ENCODE measurements at regions not wholly inside any gene's neighbourhood (a gene's known extent, or its start where the extent isn't known, plus 50 kb on each side); places are given as distances from the start of the nearest gene placed in this dataset.
A peak's percentile ranks its signal among the peaks of the same experiment; 100 is the strongest.

- Histone ChIP-seq H3K27ac (ENCODE audit: low read length) (no peak overlapping the region), H3K4me1 (ENCODE audit: insufficient read depth, low read length) (no peaks in the 10 kb centered on the region), H3K9ac (ENCODE audit: low read depth, low read length) (no peak overlapping the region), H3K36me3 (ENCODE audit: insufficient read depth, low read depth, low read length) (no peaks in the 10 kb centered on the region), H3K9me3 (ENCODE audit: insufficient read depth, low read depth, low read length) (no peaks in the 10 kb centered on the region), H3K4me3 (ENCODE audit: low read length) (no peak overlapping the region), H3K27me3 (ENCODE audit: insufficient read depth, low read length) (peaks cover 25% of the 10 kb centered on the region)
These were observed 231.0 kb upstream of the IGF1R start for GRCh38 chr15:98417346-98417745.

DNA sequence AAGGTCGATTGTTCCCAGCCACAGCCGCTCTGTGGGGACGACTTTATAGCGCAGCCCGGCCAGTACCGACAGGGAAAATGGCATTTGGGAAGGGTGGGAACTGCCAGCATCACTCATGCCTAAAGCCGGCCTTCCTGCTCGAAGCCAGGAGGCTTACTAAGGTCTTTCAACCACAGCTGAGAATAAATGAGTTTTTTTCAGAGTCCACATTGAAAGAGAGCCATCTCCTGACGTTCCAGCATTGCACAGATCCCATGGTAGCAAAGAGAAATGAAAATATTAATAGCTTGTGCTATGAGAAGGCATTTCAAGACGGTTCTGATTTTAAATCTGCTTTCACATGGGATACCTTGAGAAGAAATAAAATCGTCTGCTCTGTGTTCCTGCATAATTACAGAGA, 230.2 kb upstream of the IGF1R start:
- Histone ChIP-seq H3K27me3 (ENCODE audit: insufficient read depth, low read length) (peaks cover 33% of the 10 kb centered on the region), H3K36me3 (ENCODE audit: insufficient read depth, low read depth, low read length) (no peaks in the 10 kb centered on the region), H3K4me1 (ENCODE audit: insufficient read depth, low read length) (no peaks in the 10 kb centered on the region), H3K9ac (ENCODE audit: low read depth, low read length) (no peak overlapping the region), H3K27ac (ENCODE audit: low read length) (no peak overlapping the region), H3K9me3 (ENCODE audit: insufficient read depth, low read depth, low read length) (no peaks in the 10 kb centered on the region), H3K4me3 (ENCODE audit: low read length) (no peak overlapping the region)

GRCh38 chr15:98419173-98419780, 229.1 kb upstream of the IGF1R start:
- Histone ChIP-seq H3K4me1 (ENCODE audit: insufficient read depth, low read length) (no peaks in the 10 kb centered on the region), H3K9me3 (ENCODE audit: insufficient read depth, low read depth, low read length) (no peaks in the 10 kb centered on the region), H3K27ac (ENCODE audit: low read length) (no peak overlapping the region), H3K27me3 (ENCODE audit: insufficient read depth, low read length) (peaks cover 44% of the 10 kb centered on the region), H3K4me3 (ENCODE audit: low read length) (no peak overlapping the region), H3K9ac (ENCODE audit: low read depth, low read length) (no peak overlapping the region), H3K36me3 (ENCODE audit: insufficient read depth, low read depth, low read length) (no peaks in the 10 kb centered on the region)

GRCh38 chr15:98420837-98421236, 227.5 kb upstream of the IGF1R start:
- Histone ChIP-seq H3K4me1 (ENCODE audit: insufficient read depth, low read length) (no peaks in the 10 kb centered on the region), H3K9me3 (ENCODE audit: insufficient read depth, low read depth, low read length) (no peaks in the 10 kb centered on the region), H3K4me3 (ENCODE audit: low read length) (no peak overlapping the region), H3K9ac (ENCODE audit: low read depth, low read length) (no peak overlapping the region), H3K27ac (ENCODE audit: low read length) (no peak overlapping the region), H3K27me3 (ENCODE audit: insufficient read depth, low read length) (peaks cover 56% of the 10 kb centered on the region), H3K36me3 (ENCODE audit: insufficient read depth, low read depth, low read length) (no peaks in the 10 kb centered on the region)

- Histone ChIP-seq H3K4me1 (ENCODE audit: insufficient read depth, low read length) (no peaks in the 10 kb centered on the region), H3K27ac (ENCODE audit: low read length) (no peak overlapping the region), H3K9ac (ENCODE audit: low read depth, low read length) (no peak overlapping the region), H3K4me3 (ENCODE audit: low read length) (peak overlapping the region; percentile 67), H3K9me3 (ENCODE audit: insufficient read depth, low read depth, low read length) (no peaks in the 10 kb centered on the region), H3K27me3 (ENCODE audit: insufficient read depth, low read length) (peaks cover 64% of the 10 kb centered on the region), H3K36me3 (ENCODE audit: insufficient read depth, low read depth, low read length) (no peaks in the 10 kb centered on the region)
These were observed 226.8 kb upstream of the IGF1R start for GRCh38 chr15:98421419-98422129.

GRCh38 chr15:98422130-98422478, 226.2 kb upstream of the IGF1R start:
- Histone ChIP-seq H3K27ac (ENCODE audit: low read length) (no peak overlapping the region), H3K4me3 (ENCODE audit: low read length) (peak overlapping the region; percentile 67), H3K27me3 (ENCODE audit: insufficient read depth, low read length) (peaks cover 69% of the 10 kb centered on the region), H3K36me3 (ENCODE audit: insufficient read depth, low read depth, low read length) (no peaks in the 10 kb centered on the region), H3K4me1 (ENCODE audit: insufficient read depth, low read length) (no peaks in the 10 kb centered on the region), H3K9me3 (ENCODE audit: insufficient read depth, low read depth, low read length) (no peaks in the 10 kb centered on the region), H3K9ac (ENCODE audit: low read depth, low read length) (no peak overlapping the region)

GRCh38 chr15:98425173-98425572, 223.2 kb upstream of the IGF1R start:
- H3K9me3 ChIP-seq (ENCODE audit: insufficient read depth, low read depth, low read length) = peaks cover 6% of the 10 kb centered on the region; the same call in 1 of the 2 replicates
- no peak overlapping the region for H3K27ac ChIP-seq (ENCODE audit: low read length)
- H3K27me3 ChIP-seq (ENCODE audit: insufficient read depth, low read length) = peaks cover 95% of the 10 kb centered on the region
- H3K4me3 ChIP-seq (ENCODE audit: low read length) = no peak overlapping the region
- no peaks in the 10 kb centered on the region for H3K36me3 ChIP-seq (ENCODE audit: insufficient read depth, low read depth, low read length)
- H3K9ac ChIP-seq (ENCODE audit: low read depth, low read length) = no peak overlapping the region
- H3K4me1 ChIP-seq (ENCODE audit: insufficient read depth, low read length) = no peaks in the 10 kb centered on the region

DNA sequence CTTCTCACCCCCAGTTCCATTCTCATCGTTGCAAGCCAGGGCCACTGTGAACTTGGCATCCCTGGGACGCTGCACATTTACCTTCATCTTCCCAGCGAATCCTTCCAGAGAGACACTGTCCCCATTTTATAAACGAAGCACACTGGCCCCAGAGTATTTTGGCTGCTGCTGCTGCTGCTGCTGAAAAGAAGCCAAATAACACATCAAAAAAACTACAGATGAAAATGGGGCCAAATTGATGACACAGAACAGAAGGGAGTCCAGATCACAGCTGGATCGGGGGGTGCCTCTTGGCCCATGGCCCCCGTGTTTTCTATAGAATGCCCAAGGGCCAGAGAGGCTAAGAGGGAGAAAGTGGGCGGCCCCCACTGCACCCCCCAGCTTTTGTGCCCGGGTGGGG, 221.0 kb upstream of the IGF1R start:
- Histone ChIP-seq H3K27ac (ENCODE audit: low read length) (no peak overlapping the region), H3K27me3 (ENCODE audit: insufficient read depth, low read length) (peaks cover 80% of the 10 kb centered on the region), H3K4me1 (ENCODE audit: insufficient read depth, low read length) (no peaks in the 10 kb centered on the region), H3K9me3 (ENCODE audit: insufficient read depth, low read depth, low read length) (peaks cover 6% of the 10 kb centered on the region; the same call in 1 of the 2 replicates), H3K36me3 (ENCODE audit: insufficient read depth, low read depth, low read length) (no peaks in the 10 kb centered on the region), H3K4me3 (ENCODE audit: low read length) (no peak overlapping the region), H3K9ac (ENCODE audit: low read depth, low read length) (no peak overlapping the region)

DNA sequence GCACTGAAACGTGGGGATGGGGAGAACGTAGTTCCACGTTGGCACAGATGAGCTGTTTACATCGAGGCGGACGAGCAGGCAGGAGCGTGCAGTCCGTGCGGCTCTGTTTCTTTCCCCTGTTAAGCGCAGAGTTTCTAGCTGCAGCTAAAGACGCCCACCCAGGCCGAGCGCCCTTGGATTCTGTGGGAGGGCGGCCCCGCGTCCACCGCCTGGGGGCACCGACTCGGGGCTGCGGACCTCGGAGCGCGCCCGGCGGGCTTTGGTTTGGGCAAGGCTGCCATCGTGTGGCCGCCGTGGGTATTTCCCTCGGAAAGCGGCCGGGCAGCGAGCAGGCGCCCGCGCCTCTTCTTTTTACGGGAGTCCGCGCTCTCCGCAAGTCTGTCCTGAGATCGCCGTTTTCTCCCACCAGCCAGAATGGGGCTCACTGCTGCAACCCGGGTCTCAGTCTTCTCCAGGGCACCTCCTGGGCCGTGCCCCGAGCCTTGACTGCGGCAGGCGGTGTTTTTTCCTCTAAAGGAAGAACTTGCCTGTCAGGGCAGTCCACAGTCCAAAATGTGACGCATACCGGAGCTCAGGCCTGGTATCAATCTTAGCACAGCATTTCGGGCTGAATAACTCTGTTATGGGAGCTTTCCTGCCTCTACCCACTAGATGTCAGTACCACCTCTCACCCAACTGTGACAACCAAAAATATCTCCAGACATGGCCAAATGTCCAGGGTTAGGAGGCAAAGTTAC, 219.9 kb upstream of the IGF1R start:
- peak overlapping the region; percentile 67 for H3K4me3 ChIP-seq (ENCODE audit: low read length)
- H3K36me3 ChIP-seq (ENCODE audit: insufficient read depth, low read depth, low read length) = no peaks in the 10 kb centered on the region
- H3K9me3 ChIP-seq (ENCODE audit: insufficient read depth, low read depth, low read length) = peaks cover 6% of the 10 kb centered on the region; the same call in 1 of the 2 replicates
- peaks cover 69% of the 10 kb centered on the region for H3K27me3 ChIP-seq (ENCODE audit: insufficient read depth, low read length)
- no peaks in the 10 kb centered on the region for H3K4me1 ChIP-seq (ENCODE audit: insufficient read depth, low read length)
- no peak overlapping the region for H3K27ac ChIP-seq (ENCODE audit: low read length)
- no peak overlapping the region; the same call in 1 of the 2 replicates for H3K9ac ChIP-seq (ENCODE audit: low read depth, low read length)

DNA sequence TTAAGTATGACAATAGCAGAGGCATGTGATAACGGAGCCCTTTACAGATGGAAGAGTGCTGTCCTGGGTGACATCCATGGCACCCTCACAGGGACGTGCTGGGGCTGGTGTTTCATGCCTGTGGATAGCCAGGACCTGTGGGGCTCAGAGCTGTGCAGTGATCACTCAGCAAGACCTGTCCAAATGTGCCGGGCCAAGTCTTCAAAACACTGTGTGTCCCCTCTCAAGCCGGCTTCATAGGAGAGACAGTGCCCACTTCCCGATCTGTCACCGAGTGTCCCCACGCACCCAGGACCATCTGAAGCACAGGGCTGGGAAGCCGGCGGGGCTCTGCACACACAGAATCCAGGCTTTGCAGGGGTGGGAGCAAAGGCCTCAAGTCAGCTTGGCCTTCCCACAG, 217.2 kb upstream of the IGF1R start:
- no peak overlapping the region for H3K27ac ChIP-seq (ENCODE audit: low read length)
- no peak overlapping the region for H3K9ac ChIP-seq (ENCODE audit: low read depth, low read length)
- H3K9me3 ChIP-seq (ENCODE audit: insufficient read depth, low read depth, low read length) = peaks cover 6% of the 10 kb centered on the region; the same call in 1 of the 2 replicates
- H3K36me3 ChIP-seq (ENCODE audit: insufficient read depth, low read depth, low read length) = no peaks in the 10 kb centered on the region
- H3K4me3 ChIP-seq (ENCODE audit: low read length) = no peak overlapping the region
- peaks cover 45% of the 10 kb centered on the region for H3K27me3 ChIP-seq (ENCODE audit: insufficient read depth, low read length)
- no peaks in the 10 kb centered on the region for H3K4me1 ChIP-seq (ENCODE audit: insufficient read depth, low read length)

GRCh38 chr15:98433346-98433745, 215.0 kb upstream of the IGF1R start:
- H3K27me3 ChIP-seq (ENCODE audit: insufficient read depth, low read length) = peaks cover 24% of the 10 kb centered on the region
- H3K36me3 ChIP-seq (ENCODE audit: insufficient read depth, low read depth, low read length) = no peaks in the 10 kb centered on the region
- H3K4me1 ChIP-seq (ENCODE audit: insufficient read depth, low read length) = no peaks in the 10 kb centered on the region
- no peak overlapping the region for H3K4me3 ChIP-seq (ENCODE audit: low read length)
- peaks cover 6% of the 10 kb centered on the region; the same call in 1 of the 2 replicates for H3K9me3 ChIP-seq (ENCODE audit: insufficient read depth, low read depth, low read length)
- H3K27ac ChIP-seq (ENCODE audit: low read length) = no peak overlapping the region
- no peak overlapping the region for H3K9ac ChIP-seq (ENCODE audit: low read depth, low read length)

DNA sequence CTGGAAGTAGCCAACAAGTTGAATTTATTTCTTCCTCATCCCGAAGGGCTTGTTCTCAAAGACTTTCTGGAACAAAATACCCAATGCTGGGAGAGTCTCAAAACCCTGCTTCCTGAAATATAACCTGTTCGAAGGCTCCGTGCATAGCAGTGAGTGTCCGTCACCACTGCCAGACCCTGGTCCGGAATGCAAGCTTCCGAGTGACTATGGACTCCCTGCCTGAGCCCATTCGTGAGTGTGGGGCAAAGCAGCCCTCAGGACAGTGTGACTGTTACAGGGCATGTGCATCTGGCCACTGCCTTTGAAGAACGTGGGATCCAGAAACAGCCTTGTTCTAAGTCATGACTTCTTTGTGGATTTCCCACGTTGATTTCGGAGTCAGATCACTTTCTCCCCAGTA, 214.5 kb upstream of the IGF1R start:
- H3K27me3 ChIP-seq (ENCODE audit: insufficient read depth, low read length) = peaks cover 20% of the 10 kb centered on the region
- H3K36me3 ChIP-seq (ENCODE audit: insufficient read depth, low read depth, low read length) = no peaks in the 10 kb centered on the region
- peaks cover 6% of the 10 kb centered on the region; the same call in 1 of the 2 replicates for H3K9me3 ChIP-seq (ENCODE audit: insufficient read depth, low read depth, low read length)
- no peak overlapping the region for H3K4me3 ChIP-seq (ENCODE audit: low read length)
- no peak overlapping the region for H3K27ac ChIP-seq (ENCODE audit: low read length)
- H3K4me1 ChIP-seq (ENCODE audit: insufficient read depth, low read length) = no peaks in the 10 kb centered on the region
- H3K9ac ChIP-seq (ENCODE audit: low read depth, low read length) = no peak overlapping the region
